ENCODE measurements at regions not wholly inside any gene's neighbourhood (a gene's known extent, or its start where the extent isn't known, plus 50 kb on each side); places are given as distances from the start of the nearest gene placed in this dataset.

DNA sequence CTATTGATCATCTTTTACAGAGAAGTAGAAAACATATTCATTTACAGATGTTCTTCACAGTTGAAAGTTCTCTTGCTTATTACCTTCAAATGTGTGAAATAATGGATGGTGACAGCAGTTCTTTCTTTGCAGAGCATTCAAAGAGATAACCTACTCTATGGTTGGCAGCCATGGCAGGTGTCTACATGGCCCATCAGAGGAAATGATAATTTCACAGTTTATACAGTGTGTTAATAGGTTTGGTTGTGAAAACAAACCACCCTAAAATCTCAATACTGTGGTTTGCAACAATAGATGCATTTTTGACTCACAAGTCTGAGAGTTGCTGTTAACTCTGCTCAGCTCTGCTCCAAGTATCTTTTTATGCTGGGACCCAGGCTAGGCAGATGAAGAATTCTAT, 241.2 kb upstream of the SAMSN1 start:
- Histone ChIP-seq H3K79me2 (ENCODE audit: control insufficient read depth, insufficient read depth, low read length) (no peaks in the 10 kb centered on the region), H3K4me1 (ENCODE audit: control insufficient read depth, extremely low read depth, insufficient read depth, low read length) (no peaks in the 10 kb centered on the region), H2AFZ (ENCODE audit: low read length) (no peak overlapping the region), H3K4me2 (ENCODE audit: extremely low read depth, insufficient read depth, low read length) (no peak overlapping the region), H3K9ac (ENCODE audit: insufficient read depth, low read length) (no peak overlapping the region), H4K20me1 (ENCODE audit: control insufficient read depth, extremely low read depth, insufficient read depth, low read length) (no peaks in the 10 kb centered on the region), H3K4me3 (replicated peaks in 1 of 4; ENCODE audit: control extremely low read depth in 1 of 4, insufficient read depth in 1 of 4, low read depth in 3 of 4, low read length in 4 of 4) (no peak overlapping the region), H3K9me3 (ENCODE audit: control insufficient read depth, insufficient read depth, low read depth, low read length) (no peaks in the 10 kb centered on the region), H3K27me3 (ENCODE audit: control insufficient read depth, insufficient read depth, low read length) (no peaks in the 10 kb centered on the region), H3K27ac (ENCODE audit: insufficient read depth, low read length) (no peak overlapping the region), H3K36me3 (ENCODE audit: control insufficient read depth, insufficient read depth, low read length) (no peaks in the 10 kb centered on the region)
- no peak for DNase-seq (ENCODE audit: low read depth in 2 of 2)
- TF ChIP-seq EZH2 (IDR thresholded peaks at IDR 0.05; ENCODE audit: low read length, missing control alignments), result no peak
- no peak for TF ChIP-seq CTCF (conservative IDR thresholded peaks at IDR 0.05 in 1 of 2, IDR thresholded peaks at IDR 0.05 in 1 of 2; ENCODE audit: low read depth in 1 of 2, low read length in 2 of 2)

GRCh38 chr21:14785679-14786078, 239.6 kb upstream of the SAMSN1 start:
- DNase-seq (ENCODE audit: low read depth in 2 of 2), result no peak
- no peaks in the 10 kb centered on the region for H3K79me2 ChIP-seq (ENCODE audit: control insufficient read depth, insufficient read depth, low read length)
- H3K27me3 ChIP-seq (ENCODE audit: control insufficient read depth, insufficient read depth, low read length), result no peaks in the 10 kb centered on the region
- TF ChIP-seq EZH2 (IDR thresholded peaks at IDR 0.05; ENCODE audit: low read length, missing control alignments), result no peak
- no peak for TF ChIP-seq CTCF (conservative IDR thresholded peaks at IDR 0.05 in 1 of 2, IDR thresholded peaks at IDR 0.05 in 1 of 2; ENCODE audit: low read depth in 1 of 2, low read length in 2 of 2)
- H3K27ac ChIP-seq (ENCODE audit: insufficient read depth, low read length), result no peak overlapping the region
- H3K4me3 ChIP-seq (replicated peaks in 1 of 4; ENCODE audit: control extremely low read depth in 1 of 4, insufficient read depth in 1 of 4, low read depth in 3 of 4, low read length in 4 of 4), result no peak overlapping the region
- no peaks in the 10 kb centered on the region for H3K36me3 ChIP-seq (ENCODE audit: control insufficient read depth, insufficient read depth, low read length)
- no peak overlapping the region for H2AFZ ChIP-seq (ENCODE audit: low read length)
- H3K4me2 ChIP-seq (ENCODE audit: extremely low read depth, insufficient read depth, low read length), result no peak overlapping the region
- no peaks in the 10 kb centered on the region for H3K4me1 ChIP-seq (ENCODE audit: control insufficient read depth, extremely low read depth, insufficient read depth, low read length)
- no peaks in the 10 kb centered on the region for H4K20me1 ChIP-seq (ENCODE audit: control insufficient read depth, extremely low read depth, insufficient read depth, low read length)
- no peaks in the 10 kb centered on the region for H3K9me3 ChIP-seq (ENCODE audit: control insufficient read depth, insufficient read depth, low read depth, low read length)
- no peak overlapping the region for H3K9ac ChIP-seq (ENCODE audit: insufficient read depth, low read length)

- Histone ChIP-seq H3K9ac (ENCODE audit: insufficient read depth, low read length) (no peak overlapping the region), H3K9me3 (ENCODE audit: control insufficient read depth, insufficient read depth, low read depth, low read length) (no peaks in the 10 kb centered on the region), H3K27me3 (ENCODE audit: control insufficient read depth, insufficient read depth, low read length) (no peaks in the 10 kb centered on the region), H4K20me1 (ENCODE audit: control insufficient read depth, extremely low read depth, insufficient read depth, low read length) (no peaks in the 10 kb centered on the region), H3K27ac (ENCODE audit: insufficient read depth, low read length) (no peak overlapping the region), H3K4me3 (replicated peaks in 1 of 4; ENCODE audit: control extremely low read depth in 1 of 4, insufficient read depth in 1 of 4, low read depth in 3 of 4, low read length in 4 of 4) (no peak overlapping the region), H3K4me1 (ENCODE audit: control insufficient read depth, extremely low read depth, insufficient read depth, low read length) (no peaks in the 10 kb centered on the region), H3K36me3 (ENCODE audit: control insufficient read depth, insufficient read depth, low read length) (no peaks in the 10 kb centered on the region), H3K79me2 (ENCODE audit: control insufficient read depth, insufficient read depth, low read length) (no peaks in the 10 kb centered on the region), H2AFZ (ENCODE audit: low read length) (no peak overlapping the region), H3K4me2 (ENCODE audit: extremely low read depth, insufficient read depth, low read length) (no peak overlapping the region)
- peak in 1 of 2 donors; percentile 20 for TF ChIP-seq CTCF (conservative IDR thresholded peaks at IDR 0.05 in 1 of 2, IDR thresholded peaks at IDR 0.05 in 1 of 2; ENCODE audit: low read depth in 1 of 2, low read length in 2 of 2)
- no peak for TF ChIP-seq EZH2 (IDR thresholded peaks at IDR 0.05; ENCODE audit: low read length, missing control alignments)
- no peak for DNase-seq (ENCODE audit: low read depth in 2 of 2)
These were observed 227.7 kb upstream of the SAMSN1 start for GRCh38 chr21:14773777-14774345.

Data from fibroblast of lung (primary cell).